ENCODE measurements at regions not wholly inside any gene's neighbourhood (a gene's known extent, or its start where the extent isn't known, plus 50 kb on each side); places are given as distances from the start of the nearest gene placed in this dataset.

GRCh38 chr2:239734436-239735005, 290.6 kb downstream of the NDUFA10 start:
- DNase-seq: no peak
- H3K27me3 Mint-ChIP-seq (ENCODE audit: unreplicated experiment): peaks cover 39% of the 10 kb centered on the region
- BruUV-seq (replicated peaks): no TSS peak
- intact Hi-C loops (cut with micrococcal nuclease; ENCODE audit: unreplicated experiment): no loop called here
- H3K9me3 Mint-ChIP-seq (ENCODE audit: low read depth, unreplicated experiment): no peaks in the 10 kb centered on the region
- H3K4me3 Mint-ChIP-seq (ENCODE audit: low read depth, unreplicated experiment): no peak overlapping the region
- no peaks in the 10 kb centered on the region for H3K4me1 Mint-ChIP-seq (ENCODE audit: low read depth, unreplicated experiment)
- peaks cover 5% of the 10 kb centered on the region for H3K36me3 Mint-ChIP-seq (ENCODE audit: insufficient read depth, unreplicated experiment)
- TF ChIP-seq CTCF (IDR thresholded peaks at IDR 0.05; ENCODE audit: unreplicated experiment): no peak
- H3K27ac Mint-ChIP-seq (ENCODE audit: unreplicated experiment): no peak overlapping the region
- CTCF ChIA-PET: no interaction called here

GRCh38 chr2:239732666-239733010, 292.5 kb downstream of the NDUFA10 start:
- Mint-ChIP-seq H3K27me3 (ENCODE audit: unreplicated experiment) (peaks cover 56% of the 10 kb centered on the region), H3K4me1 (ENCODE audit: low read depth, unreplicated experiment) (no peaks in the 10 kb centered on the region), H3K27ac (ENCODE audit: unreplicated experiment) (no peak overlapping the region), H3K36me3 (ENCODE audit: insufficient read depth, unreplicated experiment) (peaks cover 5% of the 10 kb centered on the region), H3K4me3 (ENCODE audit: low read depth, unreplicated experiment) (no peak overlapping the region), H3K9me3 (ENCODE audit: low read depth, unreplicated experiment) (no peaks in the 10 kb centered on the region)
- intact Hi-C loops (cut with micrococcal nuclease; ENCODE audit: unreplicated experiment): no loop called here
- no peak for DNase-seq
- BruUV-seq (replicated peaks): no TSS peak
- CTCF ChIA-PET: interaction anchor here (0.6 kb wide), 1 partner anchor 860 kb away, joined by 3 read pairs; no protein-coding TSS in a partner anchor
- TF ChIP-seq CTCF (IDR thresholded peaks at IDR 0.05; ENCODE audit: unreplicated experiment): no peak

GRCh38 chr2:239731998-239732665, 293.0 kb downstream of the NDUFA10 start:
- intact Hi-C loops (cut with micrococcal nuclease; ENCODE audit: unreplicated experiment): no loop called here
- BruUV-seq (replicated peaks): no TSS peak
- H3K27ac Mint-ChIP-seq (ENCODE audit: unreplicated experiment): no peak overlapping the region
- peaks cover 61% of the 10 kb centered on the region for H3K27me3 Mint-ChIP-seq (ENCODE audit: unreplicated experiment)
- CTCF ChIA-PET: interaction anchor here (0.6 kb wide), 1 partner anchor 859 kb away, joined by 3 read pairs; no protein-coding TSS in a partner anchor
- TF ChIP-seq CTCF (IDR thresholded peaks at IDR 0.05; ENCODE audit: unreplicated experiment): no peak
- DNase-seq: no peak
- no peak overlapping the region for H3K4me3 Mint-ChIP-seq (ENCODE audit: low read depth, unreplicated experiment)
- peaks cover 5% of the 10 kb centered on the region for H3K36me3 Mint-ChIP-seq (ENCODE audit: insufficient read depth, unreplicated experiment)
- H3K9me3 Mint-ChIP-seq (ENCODE audit: low read depth, unreplicated experiment): no peaks in the 10 kb centered on the region
- H3K4me1 Mint-ChIP-seq (ENCODE audit: low read depth, unreplicated experiment): no peaks in the 10 kb centered on the region

GRCh38 chr2:239731422-239731821, 293.7 kb downstream of the NDUFA10 start:
- no peaks in the 10 kb centered on the region for H3K4me1 Mint-ChIP-seq (ENCODE audit: low read depth, unreplicated experiment)
- CTCF ChIA-PET: no interaction called here

More at GRCh38 chr2:239731422-239731821, 293.7 kb downstream of the NDUFA10 start:
- no peak overlapping the region for H3K4me3 Mint-ChIP-seq (ENCODE audit: low read depth, unreplicated experiment)
- DNase-seq: no peak
- peaks cover 63% of the 10 kb centered on the region for H3K27me3 Mint-ChIP-seq (ENCODE audit: unreplicated experiment)
- H3K9me3 Mint-ChIP-seq (ENCODE audit: low read depth, unreplicated experiment): no peaks in the 10 kb centered on the region
- H3K36me3 Mint-ChIP-seq (ENCODE audit: insufficient read depth, unreplicated experiment): peaks cover 5% of the 10 kb centered on the region
- H3K27ac Mint-ChIP-seq (ENCODE audit: unreplicated experiment): no peak overlapping the region
- intact Hi-C loops (cut with micrococcal nuclease; ENCODE audit: unreplicated experiment): no loop called here
- no peak for TF ChIP-seq CTCF (IDR thresholded peaks at IDR 0.05; ENCODE audit: unreplicated experiment)
- no TSS peak for BruUV-seq (replicated peaks)
